Stimulated activated naive B cell treated with anti-CD40 and anti-IgM and Interleukin-4, amounts not matched to agents 10 μg/mL and 1 μg/mL and 100 μg/mL, for 72 hours (primary cell): ENCODE measurements at regions not wholly inside any gene's neighbourhood (a gene's known extent, or its start where the extent isn't known, plus 50 kb on each side); places are given as distances from the start of the nearest gene placed in this dataset.
A peak's percentile ranks its signal among the peaks of the same experiment; 100 is the strongest.

Source experiments
- ATAC-seq, 2 donors: fragments of 150-1000 bp; cut with Tn5 transposase; replicated peaks; 2 replicates each; pipeline ENCODE4 v1.10.0; 2021; ENCODE audit warnings: moderate library complexity in 1 of 2
- DNase-seq: peaks from one replicate; pipeline ENCODE4 v3.0.0; 2021
- H3K27ac Mint-ChIP-seq: one replicate; pipeline ENCODE4 v1.8.0; 2022; ENCODE audit warnings: mild to moderate bottlenecking, mixed read lengths
- H3K27me3 Mint-ChIP-seq, 2 donors: one replicate each; pipeline ENCODE4 v1.8.0; 2022; ENCODE audit warnings: mixed read lengths in 2 of 2
- H3K36me3 Mint-ChIP-seq, 2 donors: one replicate each; pipeline ENCODE4 v1.8.0; 2022; ENCODE audit warnings: mixed read lengths in 2 of 2, mild to moderate bottlenecking in 1 of 2
- H3K4me1 Mint-ChIP-seq, 2 donors: one replicate each; pipeline ENCODE4 v1.8.0; 2022; ENCODE audit warnings: mixed read lengths in 2 of 2, mild to moderate bottlenecking in 1 of 2
- H3K4me3 Mint-ChIP-seq, 2 donors: one replicate each; pipeline ENCODE4 v1.8.0; 2022; ENCODE audit warnings: mild to moderate bottlenecking in 2 of 2, mixed read lengths in 2 of 2, moderate library complexity in 1 of 2
- H3K9me3 Mint-ChIP-seq, 2 donors: one replicate each; pipeline ENCODE4 v1.8.0; 2022; ENCODE audit warnings: mixed read lengths in 2 of 2, mild to moderate bottlenecking in 1 of 2

DNA sequence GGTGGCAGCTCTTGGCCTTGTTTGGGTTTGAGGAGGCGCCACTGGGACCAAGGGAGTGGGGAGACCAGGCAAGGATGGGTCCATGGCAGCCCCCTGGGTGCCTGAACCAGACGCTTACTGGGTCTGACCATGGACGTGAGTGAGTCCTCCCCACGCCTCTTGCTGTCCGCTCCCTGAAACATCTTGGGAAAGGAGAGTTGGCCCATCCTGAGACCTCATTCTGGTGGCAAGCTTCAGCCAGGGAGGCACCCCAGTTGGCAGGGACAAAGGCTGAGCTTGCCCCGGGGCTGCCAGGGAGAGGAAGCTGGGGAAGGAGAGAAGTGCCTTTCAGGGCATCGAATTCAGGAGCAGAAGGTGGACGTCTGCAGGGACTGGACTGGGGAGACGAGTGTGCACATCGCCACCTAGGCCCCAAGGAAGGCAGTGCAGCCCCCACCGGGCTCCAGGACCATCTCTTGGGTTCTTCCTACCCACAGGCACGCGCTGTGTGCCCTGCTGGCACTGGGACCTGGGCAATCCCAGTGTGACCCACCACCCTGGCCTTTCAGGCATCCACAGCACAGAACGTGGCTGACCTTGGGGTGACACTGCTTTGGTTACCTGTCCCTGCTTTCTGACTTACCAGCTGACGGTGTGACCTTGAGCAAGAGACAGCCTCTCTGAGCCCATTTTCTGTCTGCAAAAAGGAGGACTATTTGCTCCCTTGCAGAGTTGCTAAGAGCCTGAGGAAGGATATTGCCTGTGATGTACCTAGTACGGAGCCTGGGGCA, 132.9 kb upstream of the WNT4 start:
- H3K27me3 Mint-ChIP-seq: peaks cover 32 to 38% of the 10 kb centered on the region in 2 donors

DNA sequence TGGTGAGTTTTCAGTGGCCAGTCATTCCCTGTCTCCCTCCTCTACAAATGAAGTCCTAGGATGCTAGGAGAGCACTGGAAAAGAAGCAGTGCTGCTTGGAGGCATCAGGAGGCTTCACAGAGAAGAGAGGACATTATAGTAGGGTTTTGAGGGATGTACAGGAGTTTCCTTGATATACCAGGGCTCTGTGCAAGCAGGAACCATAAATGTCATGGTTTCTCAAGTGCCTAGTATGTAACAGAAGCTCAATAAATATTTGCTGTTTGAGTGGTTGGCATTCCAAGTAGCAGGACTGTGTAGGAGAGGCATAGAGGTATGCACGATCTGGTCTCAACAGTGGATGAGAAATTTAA, 133.5 kb upstream of the WNT4 start:
- DNase-seq: no peak
- Mint-ChIP-seq H3K36me3 (peaks cover 2 to 3% of the 10 kb centered on the region in 2 donors), H3K27ac (no peak overlapping the region), H3K9me3 (peaks cover 7 to 11% of the 10 kb centered on the region in 2 donors), H3K4me3 (no peak overlapping the region), H3K4me1 (no peaks in the 10 kb centered on the region), H3K27me3 (peaks cover 34 to 40% of the 10 kb centered on the region in 2 donors)
- ATAC-seq: no peak

More for the DNA sequence above, 132.9 kb upstream of the WNT4 start:
- Mint-ChIP-seq H3K9me3 (peaks cover 7 to 11% of the 10 kb centered on the region in 2 donors), H3K27ac (no peak overlapping the region), H3K4me3 (no peak overlapping the region), H3K36me3 (peaks cover 2 to 3% of the 10 kb centered on the region in 2 donors), H3K4me1 (no peaks in the 10 kb centered on the region)
- ATAC-seq: peak; percentile 80 to 87
- peak; percentile 17 for DNase-seq

DNA sequence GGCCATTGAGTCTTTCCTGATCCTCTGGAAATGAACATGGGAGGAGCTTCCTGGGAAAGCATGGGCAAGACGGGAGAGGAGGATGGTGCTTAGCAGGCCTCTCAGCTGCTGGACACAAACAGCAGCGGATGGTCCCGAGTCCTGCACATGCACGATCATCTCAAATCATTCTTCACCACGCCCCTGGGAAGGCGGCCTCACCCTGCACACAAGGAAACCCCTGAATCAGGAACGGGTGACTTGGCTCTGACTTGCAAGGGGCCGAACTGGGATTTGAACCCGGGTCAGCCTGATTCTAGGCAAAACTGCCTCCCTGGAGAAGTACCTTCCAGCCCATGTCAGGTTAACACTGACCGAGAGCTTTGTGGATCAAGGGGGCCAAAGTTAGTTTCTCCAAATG, 134.8 kb upstream of the WNT4 start:
- Mint-ChIP-seq H3K27me3 (peaks cover 37 to 46% of the 10 kb centered on the region in 2 donors), H3K4me3 (no peak overlapping the region), H3K27ac (no peak overlapping the region), H3K4me1 (no peaks in the 10 kb centered on the region), H3K9me3 (peaks cover 7% of the 10 kb centered on the region in 2 donors), H3K36me3 (peaks cover 2 to 3% of the 10 kb centered on the region in 2 donors)
- DNase-seq (no peak), ATAC-seq (no peak)

DNA sequence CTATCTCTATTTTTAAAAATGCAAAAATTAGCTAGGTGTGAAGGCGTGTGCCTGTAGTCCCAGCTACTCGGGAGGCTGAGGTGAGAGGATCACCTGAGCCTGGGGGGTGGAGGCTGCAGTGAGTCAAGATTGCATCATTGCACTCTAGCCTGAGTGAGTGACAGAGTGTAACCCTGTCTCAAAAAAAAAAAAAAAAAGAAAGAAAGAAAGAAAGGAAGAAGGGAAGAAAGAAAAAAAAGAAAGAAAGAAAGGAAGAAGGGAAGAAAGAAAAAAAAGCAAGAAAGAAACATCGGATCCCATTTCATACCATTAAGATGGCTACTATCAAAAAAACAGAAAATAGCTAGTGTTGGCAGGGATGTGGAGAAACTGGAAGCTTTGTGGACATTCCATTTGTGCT, 136.8 kb upstream of the WNT4 start:
- H3K27me3 Mint-ChIP-seq: peaks cover 49 to 54% of the 10 kb centered on the region in 2 donors

GRCh38 chr1:22280526-22280925, 137.6 kb upstream of the WNT4 start:
- Mint-ChIP-seq H3K27me3 (peaks cover 49 to 54% of the 10 kb centered on the region in 2 donors), H3K4me1 (no peaks in the 10 kb centered on the region), H3K36me3 (peaks cover 2 to 3% of the 10 kb centered on the region in 2 donors), H3K9me3 (peaks cover 7% of the 10 kb centered on the region in 2 donors), H3K27ac (no peak overlapping the region), H3K4me3 (no peak overlapping the region)
- no peak for ATAC-seq
- no peak for DNase-seq

More for the DNA sequence above, 136.8 kb upstream of the WNT4 start:
- DNase-seq: no peak
- H3K4me1 Mint-ChIP-seq: no peaks in the 10 kb centered on the region
- H3K9me3 Mint-ChIP-seq: peaks cover 7% of the 10 kb centered on the region in 2 donors
- no peak overlapping the region for H3K27ac Mint-ChIP-seq
- no peak overlapping the region for H3K4me3 Mint-ChIP-seq
- no peak for ATAC-seq
- H3K36me3 Mint-ChIP-seq: peaks cover 2 to 3% of the 10 kb centered on the region in 2 donors

DNA sequence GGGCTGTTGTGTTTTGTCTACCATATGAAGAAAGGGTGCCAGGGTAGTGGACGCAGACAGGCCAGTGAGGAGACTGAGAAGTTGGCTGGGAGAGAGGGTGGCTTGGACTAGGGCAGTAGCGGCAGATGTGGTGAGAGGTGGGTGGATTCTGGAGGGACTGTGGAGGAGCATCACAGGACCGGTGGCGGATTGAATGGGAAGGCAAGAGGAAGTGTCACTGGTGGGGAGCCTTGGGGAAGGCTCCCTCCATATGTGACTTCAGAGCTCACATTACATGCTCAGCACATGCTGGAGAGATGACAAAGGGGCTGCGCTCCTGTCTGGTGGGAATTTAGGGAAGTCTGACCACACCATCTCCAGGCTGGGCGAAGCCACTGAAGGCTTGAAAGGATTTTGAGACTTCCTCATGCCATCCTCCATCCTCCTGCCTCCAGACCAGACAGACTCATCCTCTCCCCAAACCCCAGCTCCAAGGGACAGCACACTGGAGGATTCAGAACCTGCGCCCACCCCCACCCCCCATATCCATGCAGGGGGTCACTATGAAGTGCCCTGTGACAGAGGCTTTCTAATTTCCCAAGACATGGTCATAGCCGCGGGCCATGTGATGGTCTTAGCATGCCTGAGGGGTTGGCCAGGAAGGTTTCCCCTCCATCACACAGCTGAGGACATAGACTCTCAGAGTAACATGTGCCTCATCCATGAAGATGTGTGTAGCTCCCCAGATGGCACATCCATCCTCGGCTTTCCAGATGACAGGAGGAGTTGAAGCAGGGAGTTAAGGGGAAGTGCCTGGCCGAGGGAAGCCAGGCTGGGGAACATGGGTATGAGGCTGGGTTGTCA, 138.8 kb upstream of the WNT4 start:
- no peak overlapping the region for H3K4me3 Mint-ChIP-seq
- no peaks in the 10 kb centered on the region for H3K4me1 Mint-ChIP-seq
- ATAC-seq (no peak), DNase-seq (no peak)
- peaks cover 2 to 3% of the 10 kb centered on the region in 2 donors for H3K36me3 Mint-ChIP-seq
- H3K27ac Mint-ChIP-seq: no peak overlapping the region
- peaks cover 7% of the 10 kb centered on the region in 2 donors for H3K9me3 Mint-ChIP-seq
- H3K27me3 Mint-ChIP-seq: peaks cover 42 to 46% of the 10 kb centered on the region in 2 donors

DNA sequence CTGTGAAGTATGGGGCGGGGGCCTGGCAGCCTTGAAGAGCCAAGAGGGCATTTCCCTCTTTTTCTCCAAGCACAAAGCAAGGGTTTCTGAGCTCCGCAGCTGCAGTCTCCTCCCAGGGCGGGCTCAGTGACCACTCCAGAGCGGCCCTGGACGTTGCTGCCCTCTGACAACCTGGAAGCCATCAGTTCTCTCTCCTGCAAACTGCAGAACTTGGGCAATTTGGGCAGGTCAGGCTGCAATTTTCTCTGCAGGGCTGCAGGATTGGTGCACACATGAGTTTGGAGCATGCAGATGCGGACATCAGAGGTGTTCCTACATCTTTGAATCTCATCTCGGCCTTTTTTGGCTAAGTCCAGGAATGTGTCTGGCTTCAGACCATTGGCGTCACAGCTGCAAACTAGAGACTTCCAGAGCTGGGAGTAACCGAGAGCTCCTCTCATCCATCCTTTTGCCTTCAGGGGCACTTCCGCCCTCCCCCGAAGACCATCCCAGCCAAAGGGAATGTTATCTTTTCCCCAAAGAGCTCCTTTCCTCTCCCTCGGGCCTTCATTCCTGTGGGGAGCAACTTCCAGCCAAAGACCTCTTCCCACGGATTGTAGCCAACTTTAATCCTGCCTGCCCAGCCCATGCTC, 139.6 kb upstream of the WNT4 start:
- peaks cover 2 to 3% of the 10 kb centered on the region in 2 donors for H3K36me3 Mint-ChIP-seq
- H3K27ac Mint-ChIP-seq: no peak overlapping the region
- DNase-seq (no peak), ATAC-seq (no peak)
- H3K9me3 Mint-ChIP-seq: peaks cover 7% of the 10 kb centered on the region in 2 donors
- peaks cover 37 to 39% of the 10 kb centered on the region in 2 donors for H3K27me3 Mint-ChIP-seq
- no peaks in the 10 kb centered on the region for H3K4me1 Mint-ChIP-seq
- H3K4me3 Mint-ChIP-seq: no peak overlapping the region

DNA sequence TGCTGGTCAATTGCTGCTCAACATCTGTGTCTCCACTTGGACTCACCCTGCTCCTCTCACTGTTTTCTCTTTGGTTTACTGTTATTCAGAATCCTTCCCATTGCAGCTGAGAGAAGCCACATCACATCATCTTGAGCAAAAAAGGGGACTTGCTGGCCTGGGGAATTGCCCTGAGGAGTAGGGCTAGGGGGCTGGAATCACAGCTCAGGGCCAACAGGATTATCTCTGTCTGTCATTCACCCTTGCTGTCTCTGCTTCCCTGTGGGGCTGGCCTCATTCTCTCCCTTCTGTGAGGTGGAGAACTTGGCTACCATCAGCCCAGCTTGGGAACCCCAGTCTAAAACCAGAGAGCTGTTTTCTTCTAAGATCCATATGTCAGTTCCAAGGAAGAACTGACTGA, 140.7 kb upstream of the WNT4 start:
- no peak overlapping the region for H3K27ac Mint-ChIP-seq
- ATAC-seq (no peak), DNase-seq (no peak)
- H3K27me3 Mint-ChIP-seq: peaks cover 31 to 33% of the 10 kb centered on the region in 2 donors
- no peaks in the 10 kb centered on the region for H3K4me1 Mint-ChIP-seq
- no peak overlapping the region for H3K4me3 Mint-ChIP-seq
- peaks cover 2 to 3% of the 10 kb centered on the region in 2 donors for H3K36me3 Mint-ChIP-seq
- peaks cover 7% of the 10 kb centered on the region in 2 donors for H3K9me3 Mint-ChIP-seq

GRCh38 chr1:22284236-22284635, 141.3 kb upstream of the WNT4 start:
- Mint-ChIP-seq H3K36me3 (peaks cover 0 to under 1% of the 10 kb centered on the region in 2 donors), H3K27ac (no peak overlapping the region), H3K4me1 (no peaks in the 10 kb centered on the region), H3K9me3 (peaks cover 4 to 7% of the 10 kb centered on the region in 2 donors), H3K27me3 (peaks cover 27 to 29% of the 10 kb centered on the region in 2 donors), H3K4me3 (no peak overlapping the region)
- DNase-seq: no peak
- no peak for ATAC-seq

- Mint-ChIP-seq H3K9me3 (peaks cover 2 to 4% of the 10 kb centered on the region in 2 donors), H3K27me3 (peaks cover 30 to 34% of the 10 kb centered on the region in 2 donors)
- no peak for ATAC-seq
Observed at GRCh38 chr1:22284906-22285548, 142.1 kb upstream of the WNT4 start.

DNA sequence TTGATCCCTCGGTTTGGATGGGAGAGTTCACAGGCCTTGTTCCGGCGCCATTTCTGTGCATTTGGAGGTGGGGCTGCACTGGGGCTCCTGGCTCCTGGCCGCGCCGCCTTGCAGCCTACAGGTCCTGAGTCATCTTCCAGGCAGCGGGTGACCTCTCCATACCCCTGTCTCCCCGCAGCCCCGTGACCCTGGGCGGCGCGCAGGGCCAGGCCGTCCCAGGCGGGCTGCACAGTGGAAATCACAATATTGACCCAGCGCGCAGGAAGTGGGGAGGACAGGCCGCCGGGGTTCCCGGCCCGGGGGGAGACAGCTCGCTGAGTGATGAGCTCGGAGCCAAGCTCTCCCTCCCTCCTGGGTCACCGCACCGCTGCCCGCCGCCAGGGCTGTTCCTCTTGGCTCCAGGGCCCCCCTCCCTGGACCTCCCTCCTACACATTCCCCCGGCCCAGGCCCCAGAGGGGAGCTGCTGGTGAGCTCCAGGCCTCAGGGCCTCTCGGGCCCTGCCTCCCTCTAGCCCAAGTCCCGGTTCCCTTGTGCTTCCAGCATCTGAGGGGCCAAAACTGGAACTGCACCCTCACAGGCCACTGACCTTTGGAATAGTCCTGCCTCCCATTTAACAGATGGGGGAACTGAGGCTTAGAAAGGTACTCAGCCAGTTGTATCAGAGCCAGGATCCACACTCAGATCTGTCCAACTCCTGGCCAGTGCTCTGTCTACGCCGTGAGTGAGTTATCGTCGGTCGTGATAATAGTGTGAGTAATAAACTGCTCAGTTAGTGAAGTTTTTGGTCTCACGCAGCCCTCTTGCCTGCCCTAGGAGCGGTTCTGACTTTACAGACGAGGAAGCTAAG, 142.9 kb upstream of the WNT4 start:
- Mint-ChIP-seq H3K4me1 (no peaks in the 10 kb centered on the region), H3K9me3 (peaks cover 0 to under 1% of the 10 kb centered on the region in 2 donors), H3K4me3 (no peak overlapping the region), H3K27ac (no peak overlapping the region), H3K36me3 (no peaks in the 10 kb centered on the region), H3K27me3 (peaks cover 33% of the 10 kb centered on the region in 2 donors)
- ATAC-seq: no peak
- no peak for DNase-seq

More at GRCh38 chr1:22284906-22285548, 142.1 kb upstream of the WNT4 start:
- H3K4me1 Mint-ChIP-seq: no peaks in the 10 kb centered on the region
- H3K36me3 Mint-ChIP-seq: no peaks in the 10 kb centered on the region
- no peak for DNase-seq
- no peak overlapping the region for H3K4me3 Mint-ChIP-seq
- no peak overlapping the region for H3K27ac Mint-ChIP-seq

- Mint-ChIP-seq H3K27ac (no peak overlapping the region), H3K4me3 (no peak overlapping the region), H3K9me3 (no peaks in the 10 kb centered on the region), H3K4me1 (no peaks in the 10 kb centered on the region), H3K27me3 (peaks cover 33 to 36% of the 10 kb centered on the region in 2 donors), H3K36me3 (no peaks in the 10 kb centered on the region)
- DNase-seq (no peak), ATAC-seq (no peak)
Observed at GRCh38 chr1:22286491-22286890, 143.6 kb upstream of the WNT4 start.

DNA sequence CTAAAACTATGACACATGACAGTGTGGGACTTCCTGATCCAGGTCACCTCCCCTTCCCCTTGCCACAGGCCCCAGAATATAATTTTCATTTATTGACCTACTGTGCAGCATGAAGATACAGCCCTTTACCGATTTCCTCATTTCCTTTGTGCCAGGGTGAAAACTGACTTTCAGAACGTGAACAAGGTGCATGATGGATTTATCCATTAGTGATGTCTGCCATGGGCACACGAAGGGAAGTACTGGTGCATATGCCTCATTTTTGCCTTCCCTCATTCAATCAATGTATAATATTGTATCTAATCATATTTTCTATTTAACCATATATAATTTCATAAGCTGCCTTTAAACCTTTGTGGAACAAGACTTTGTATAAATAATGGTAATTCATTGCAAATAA, 144.4 kb upstream of the WNT4 start:
- Mint-ChIP-seq H3K27ac (no peak overlapping the region), H3K9me3 (no peaks in the 10 kb centered on the region), H3K4me3 (no peak overlapping the region), H3K27me3 (peaks cover 32 to 41% of the 10 kb centered on the region in 2 donors), H3K4me1 (no peaks in the 10 kb centered on the region), H3K36me3 (no peaks in the 10 kb centered on the region)
- ATAC-seq (no peak), DNase-seq (no peak)
